ENCODE measurements at regions not wholly inside any gene's neighbourhood (a gene's known extent, or its start where the extent isn't known, plus 50 kb on each side); places are given as distances from the start of the nearest gene placed in this dataset.

- POLR2A ChIA-PET, result no interaction called here
- DNase-seq (ENCODE audit: low read depth in 1 of 2, low spot score in 1 of 2), result peak in 1 of 2 experiments; percentile 14
- CTCF ChIA-PET, result interaction anchor here (0.6 to 10.1 kb wide), 3 partner anchors 10 to 592 kb away, joined by 4 to 79 read pairs (median 5); partner anchors contain the start of gene RAD51D
Observed at GRCh38 chr17:34527908-34528470, 51.4 kb upstream of the TMEM132E start.

GRCh38 chr17:34527136-34527907, 52.1 kb upstream of the TMEM132E start:
- H3K4me1 ChIP-seq, result no peaks in the 10 kb centered on the region
- no peak overlapping the region for H3K4me2 ChIP-seq
- no peak overlapping the region for H3K27ac ChIP-seq
- CTCF ChIA-PET, result interaction anchor here (1.3 to 10.1 kb wide), 3 partner anchors 9 to 48 kb away, joined by 3 to 79 read pairs (median 5); no protein-coding TSS in a partner anchor
- no peaks in the 10 kb centered on the region for H3K9me3 ChIP-seq
- FAIRE-seq, result no peak
- WGBS (ENCODE audit: missing lambda C conversion rate), result 31% methylated on average over 18 of the region's 18 CpGs
- POLR2A ChIA-PET, result interaction anchor here (0.9 kb wide), 1 partner anchor 15 kb away, joined by 3 read pairs; no protein-coding TSS in a partner anchor
- TF ChIP-seq, protein P1, sequence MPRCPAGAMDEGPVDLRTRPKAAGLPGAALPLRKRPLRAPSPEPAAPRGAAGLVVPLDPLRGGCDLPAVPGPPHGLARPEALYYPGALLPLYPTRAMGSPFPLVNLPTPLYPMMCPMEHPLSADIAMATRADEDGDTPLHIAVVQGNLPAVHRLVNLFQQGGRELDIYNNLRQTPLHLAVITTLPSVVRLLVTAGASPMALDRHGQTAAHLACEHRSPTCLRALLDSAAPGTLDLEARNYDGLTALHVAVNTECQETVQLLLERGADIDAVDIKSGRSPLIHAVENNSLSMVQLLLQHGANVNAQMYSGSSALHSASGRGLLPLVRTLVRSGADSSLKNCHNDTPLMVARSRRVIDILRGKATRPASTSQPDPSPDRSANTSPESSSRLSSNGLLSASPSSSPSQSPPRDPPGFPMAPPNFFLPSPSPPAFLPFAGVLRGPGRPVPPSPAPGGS (IDR thresholded peaks at IDR 0.05), result no peak
- TF ChIP-seq ELK1 (IDR thresholded peaks at IDR 0.05; ENCODE audit: low read depth, low read length) (no peak), RARB (CRISPR knock-in tag; IDR thresholded peaks at IDR 0.05) (no peak), HOXB13 (CRISPR knock-in tag; IDR thresholded peaks at IDR 0.05; ENCODE audit: low read depth) (no peak), TFCP2L1 (CRISPR knock-in tag; IDR thresholded peaks at IDR 0.05) (no peak), MYC (IDR thresholded peaks at IDR 0.05; ENCODE audit: borderline replicate concordance, low read length) (no peak), RCOR1 (IDR thresholded peaks at IDR 0.05; ENCODE audit: low read depth, low read length) (no peak), JUNB (IDR thresholded peaks at IDR 0.05) (no peak), FOSB (CRISPR knock-in tag; IDR thresholded peaks at IDR 0.05) (no peak), CHD4 (IDR thresholded peaks at IDR 0.05; ENCODE audit: borderline replicate concordance) (no peak)
- TF ChIP-seq, protein P2, sequence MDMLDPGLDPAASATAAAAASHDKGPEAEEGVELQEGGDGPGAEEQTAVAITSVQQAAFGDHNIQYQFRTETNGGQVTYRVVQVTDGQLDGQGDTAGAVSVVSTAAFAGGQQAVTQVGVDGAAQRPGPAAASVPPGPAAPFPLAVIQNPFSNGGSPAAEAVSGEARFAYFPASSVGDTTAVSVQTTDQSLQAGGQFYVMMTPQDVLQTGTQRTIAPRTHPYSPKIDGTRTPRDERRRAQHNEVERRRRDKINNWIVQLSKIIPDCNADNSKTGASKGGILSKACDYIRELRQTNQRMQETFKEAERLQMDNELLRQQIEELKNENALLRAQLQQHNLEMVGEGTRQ (IDR thresholded peaks at IDR 0.05), result no peak
- peak in 1 of 2 experiments; percentile 42; a peak in 3 of 6 replicates for ATAC-seq
- H3K4me3 ChIP-seq, result no peak overlapping the region
- DNase-seq (ENCODE audit: low read depth in 1 of 2, low spot score in 1 of 2), result no peak

More at GRCh38 chr17:34527908-34528470, 51.4 kb upstream of the TMEM132E start:
- no peak overlapping the region for H3K4me2 ChIP-seq
- H3K4me3 ChIP-seq, result no peak overlapping the region
- no peaks in the 10 kb centered on the region for H3K4me1 ChIP-seq
- no peak overlapping the region for H3K27ac ChIP-seq
- 18% methylated on average over 13 of the region's 13 CpGs for WGBS (ENCODE audit: missing lambda C conversion rate)
- FAIRE-seq (no peak), ATAC-seq (peak; percentile 37 to 80; a peak in 4 of 6 replicates)
- no peaks in the 10 kb centered on the region for H3K9me3 ChIP-seq
- no peak for TF ChIP-seq NFE2L2 (conservative IDR thresholded peaks at IDR 0.05; ENCODE audit: low read length)
- peak; percentile 77 for TF ChIP-seq MAFK (IDR thresholded peaks at IDR 0.05; ENCODE audit: partially characterized antibody)

DNA sequence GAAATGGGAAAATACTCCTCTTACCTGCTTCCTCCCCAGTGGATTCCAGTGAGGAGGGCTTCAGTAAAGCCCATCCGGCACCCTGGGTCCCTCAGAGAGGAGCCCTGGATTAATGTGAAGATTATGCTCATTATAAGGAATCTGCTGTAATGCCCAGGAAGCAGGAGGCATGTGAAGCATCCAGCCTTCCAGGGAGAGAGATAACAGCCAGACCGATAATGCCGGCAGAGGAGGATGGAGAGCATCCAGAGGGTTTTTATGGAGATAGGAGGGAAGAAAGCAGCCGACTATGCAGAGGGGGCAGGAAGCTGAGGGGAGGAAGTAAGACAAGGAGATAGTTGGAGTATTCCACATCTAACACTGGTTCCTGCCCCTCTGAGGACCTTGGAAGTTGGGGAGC, 53.7 kb upstream of the TMEM132E start:
- Histone ChIP-seq H3K4me3 (no peak overlapping the region), H3K4me2 (no peak overlapping the region), H3K27ac (no peak overlapping the region), H3K9me3 (no peaks in the 10 kb centered on the region), H3K4me1 (no peaks in the 10 kb centered on the region)
- WGBS (ENCODE audit: missing lambda C conversion rate), result 14% methylated on average over 4 of the region's 4 CpGs
- TF ChIP-seq HEYL (CRISPR knock-in tag; IDR thresholded peaks at IDR 0.05) (no peak), KDM5A (IDR thresholded peaks at IDR 0.05) (no peak), HDAC2 (IDR thresholded peaks at IDR 0.05) (no peak), MAZ (IDR thresholded peaks at IDR 0.05; ENCODE audit: borderline replicate concordance, low read depth, low read length) (no peak), HES2 (IDR thresholded peaks at IDR 0.05) (no peak), EHMT2 (IDR thresholded peaks at IDR 0.05; ENCODE audit: low read depth) (no peak), HOXB13 (CRISPR knock-in tag; IDR thresholded peaks at IDR 0.05; ENCODE audit: low read depth) (no peak), ATOH8 (CRISPR knock-in tag; IDR thresholded peaks at IDR 0.05; ENCODE audit: low read depth) (no peak), NPAS2 (CRISPR knock-in tag; IDR thresholded peaks at IDR 0.05; ENCODE audit: borderline replicate concordance) (no peak), ESRRA (IDR thresholded peaks at IDR 0.05; ENCODE audit: borderline replicate concordance, low read length) (no peak), CBX2 (IDR thresholded peaks at IDR 0.05; ENCODE audit: borderline replicate concordance, low read depth) (no peak)
- TF ChIP-seq, protein P3, sequence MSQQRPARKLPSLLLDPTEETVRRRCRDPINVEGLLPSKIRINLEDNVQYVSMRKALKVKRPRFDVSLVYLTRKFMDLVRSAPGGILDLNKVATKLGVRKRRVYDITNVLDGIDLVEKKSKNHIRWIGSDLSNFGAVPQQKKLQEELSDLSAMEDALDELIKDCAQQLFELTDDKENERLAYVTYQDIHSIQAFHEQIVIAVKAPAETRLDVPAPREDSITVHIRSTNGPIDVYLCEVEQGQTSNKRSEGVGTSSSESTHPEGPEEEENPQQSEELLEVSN (IDR thresholded peaks at IDR 0.05; ENCODE audit: borderline replicate concordance, low read depth), result no peak
- TF ChIP-seq, protein P1 (IDR thresholded peaks at IDR 0.05), result no peak
- TF ChIP-seq, protein P2 (IDR thresholded peaks at IDR 0.05), result no peak
- POLR2A ChIA-PET, result no interaction called here
- CTCF ChIA-PET, result interaction anchor here (1.2 to 10.1 kb wide), 3 partner anchors 17 to 113 kb away, joined by 3 to 79 read pairs (median 4); no protein-coding TSS in a partner anchor
- no peak for ATAC-seq
- FAIRE-seq, result no peak
- DNase-seq (ENCODE audit: low read depth in 1 of 2, low spot score in 1 of 2), result no peak

Measured in A549 (cell line).